BLaER1 treated with 17β-estradiol and CSF1 and Interleukin-3, amounts not matched to agents 10 nM and 100 nM (cell line): ENCODE measurements at regions not wholly inside any gene's neighbourhood (a gene's known extent, or its start where the extent isn't known, plus 50 kb on each side); places are given as distances from the start of the nearest gene placed in this dataset.
"Not testable (repeated sequence)": the region's sequence is repeated elsewhere in the genome, so short reads cannot be mapped to it uniquely, and the experiment has no call there.

Source experiments
- H3K27ac ChIP-seq, 11 experiments: shearing (Covaris generic); formaldehyde crosslinking; 2 replicates each; pipeline ENCODE4 v1.8.1; 2022
- H3K27me3 ChIP-seq, 11 experiments: shearing (Covaris generic); formaldehyde crosslinking; 2 replicates each; pipeline ENCODE4 v1.8.1; 2022
- H3K36me3 ChIP-seq, 11 experiments: shearing (Covaris generic); formaldehyde crosslinking; 2 replicates each; pipeline ENCODE4 v1.8.1; 2022
- H3K4me1 ChIP-seq, 10 experiments: shearing (Covaris generic); formaldehyde crosslinking; 2 replicates each; pipeline ENCODE4 v1.8.1; 2022
- H3K4me2 ChIP-seq, 11 experiments: shearing (Covaris generic); formaldehyde crosslinking; 2 replicates each; pipeline ENCODE4 v1.8.1; 2022
- H3K4me3 ChIP-seq, 10 experiments: shearing (Covaris generic); formaldehyde crosslinking; 2 replicates each; pipeline ENCODE4 v1.8.1; 2022
- H3K9ac ChIP-seq, 11 experiments: shearing (Covaris generic); formaldehyde crosslinking; 2 replicates each; pipeline ENCODE4 v1.8.1; 2022
- H3K9me3 ChIP-seq, 11 experiments: shearing (Covaris generic); formaldehyde crosslinking; replicated peaks in 1 of 11; 2 replicates each; pipeline ENCODE4 v1.8.1; 2022
- H4K20me1 ChIP-seq, 11 experiments: shearing (Covaris generic); formaldehyde crosslinking; 2 replicates each; pipeline ENCODE4 v1.8.1; 2022
- Cebpa-rat ChIP-seq, 11 experiments: shearing (Covaris generic); IDR thresholded peaks; 2 replicates each; pipeline ENCODE4 v1.8.1; 2022

DNA sequence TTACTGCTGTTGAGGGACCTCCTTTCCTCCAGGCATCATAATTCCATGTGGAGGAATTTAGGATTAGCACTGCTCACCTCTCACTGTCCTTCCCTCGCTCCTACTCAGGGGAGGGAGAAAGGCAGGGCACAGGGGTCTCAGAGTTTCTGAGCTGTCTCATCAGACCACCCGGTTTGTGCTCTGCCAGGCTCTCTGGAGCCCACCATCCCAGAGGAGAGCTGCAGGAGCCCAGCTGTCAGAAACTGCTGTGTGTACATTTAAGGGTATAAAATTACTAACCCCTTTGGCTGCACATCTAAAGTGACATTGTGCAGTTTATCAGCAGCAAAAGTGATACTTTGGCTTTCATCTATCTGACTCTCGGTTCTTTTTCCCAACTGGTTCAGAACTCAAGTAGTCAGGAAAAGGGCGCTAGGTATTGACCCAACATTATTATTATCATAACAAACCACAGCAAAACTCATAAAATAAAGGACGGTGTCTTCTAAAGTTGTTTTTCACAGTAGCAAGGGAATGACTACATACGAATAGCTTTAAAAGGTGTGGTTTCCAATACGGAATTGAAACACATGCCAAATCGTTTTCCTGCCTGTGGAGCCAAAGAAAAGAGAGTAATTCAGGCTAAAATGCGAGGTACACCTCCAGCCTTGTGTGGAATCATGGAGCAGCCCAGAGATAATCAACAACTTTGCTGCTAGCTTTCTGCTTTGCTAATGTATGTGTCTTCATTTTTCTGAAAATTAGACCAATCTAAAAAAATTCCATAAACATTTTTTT, 348.1 kb downstream of the TMEM167A start:
- Histone ChIP-seq H3K4me2 (no peak overlapping the region), H3K27ac (no peak overlapping the region), H3K27me3 (no peaks in the 10 kb centered on the region), H3K9me3 (peaks cover 0 to 10% (median 6%) of the 10 kb centered on the region in 11 experiments; a peak in 6 of 22 replicates), H3K4me3 (no peak overlapping the region), H4K20me1 (no peaks in the 10 kb centered on the region), H3K9ac (no peak overlapping the region), H3K4me1 (peaks cover 0 to 7% (median 3%) of the 10 kb centered on the region in 10 experiments; a peak in 11 of 20 replicates), H3K36me3 (no peaks in the 10 kb centered on the region)
- no peak for TF ChIP-seq Cebpa-rat (IDR thresholded peaks at IDR 0.05)

DNA sequence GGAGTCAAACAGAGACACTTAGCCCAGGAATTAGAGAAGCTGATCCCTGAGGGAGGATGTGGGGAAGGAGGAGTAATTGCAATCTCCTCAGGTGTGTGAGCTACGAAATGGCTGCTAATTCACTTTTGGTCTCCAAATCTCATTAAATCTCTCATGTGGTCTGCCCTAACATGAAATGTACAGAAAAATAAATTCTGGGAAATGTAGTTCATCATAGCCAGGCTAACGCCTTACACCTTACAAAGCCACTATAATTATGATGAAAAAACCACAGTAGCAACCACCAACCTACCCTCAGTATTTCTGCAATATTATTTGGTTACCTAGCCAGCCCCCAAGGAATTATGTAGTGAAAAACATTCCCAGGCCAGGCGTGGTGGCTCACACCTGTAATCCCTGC, 354.0 kb downstream of the TMEM167A start:
- peaks cover 0 to 9% (median 0%) of the 10 kb centered on the region in 11 experiments; a peak in 1 of 22 replicates for H3K9me3 ChIP-seq
- no peak overlapping the region for H3K9ac ChIP-seq
- H3K4me2 ChIP-seq = no peak overlapping the region
- H4K20me1 ChIP-seq = no peaks in the 10 kb centered on the region
- H3K27me3 ChIP-seq = no peaks in the 10 kb centered on the region
- no peak overlapping the region for H3K27ac ChIP-seq
- no peaks in the 10 kb centered on the region for H3K36me3 ChIP-seq
- H3K4me3 ChIP-seq = no peak overlapping the region
- H3K4me1 ChIP-seq = peaks cover 0 to 4% (median 0%) of the 10 kb centered on the region in 10 experiments; a peak in 1 of 20 replicates
- TF ChIP-seq Cebpa-rat (IDR thresholded peaks at IDR 0.05) = no peak

DNA sequence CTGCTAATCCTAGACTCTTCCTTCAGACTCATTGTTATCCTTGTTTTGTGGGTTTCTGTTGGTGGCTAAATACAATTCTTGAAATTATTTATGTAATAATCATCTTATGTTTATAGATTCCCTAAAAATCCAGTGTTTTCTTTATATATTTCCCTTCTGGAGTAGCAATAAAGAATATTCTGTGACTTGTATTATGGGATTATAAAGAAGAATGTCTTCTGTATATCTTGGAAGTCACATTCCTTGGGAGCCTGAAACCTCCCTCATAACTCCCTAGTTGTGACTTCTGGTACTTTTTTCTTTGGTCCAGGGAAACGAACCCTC, 356.1 kb downstream of the TMEM167A start:
- Histone ChIP-seq H3K9ac (no peak overlapping the region), H3K4me1 (peaks cover 0 to 4% (median 0%) of the 10 kb centered on the region in 10 experiments; a peak in 1 of 20 replicates), H3K27me3 (no peaks in the 10 kb centered on the region), H3K4me2 (no peak overlapping the region), H3K4me3 (no peak overlapping the region), H3K9me3 (0 out of 22 replicates have a peak, but pooled peaks cover 0 to 5% (median 0%) of the 10 kb centered on the region in 11 experiments), H4K20me1 (no peaks in the 10 kb centered on the region), H3K36me3 (no peaks in the 10 kb centered on the region), H3K27ac (no peak overlapping the region)
- no peak for TF ChIP-seq Cebpa-rat (IDR thresholded peaks at IDR 0.05)

DNA sequence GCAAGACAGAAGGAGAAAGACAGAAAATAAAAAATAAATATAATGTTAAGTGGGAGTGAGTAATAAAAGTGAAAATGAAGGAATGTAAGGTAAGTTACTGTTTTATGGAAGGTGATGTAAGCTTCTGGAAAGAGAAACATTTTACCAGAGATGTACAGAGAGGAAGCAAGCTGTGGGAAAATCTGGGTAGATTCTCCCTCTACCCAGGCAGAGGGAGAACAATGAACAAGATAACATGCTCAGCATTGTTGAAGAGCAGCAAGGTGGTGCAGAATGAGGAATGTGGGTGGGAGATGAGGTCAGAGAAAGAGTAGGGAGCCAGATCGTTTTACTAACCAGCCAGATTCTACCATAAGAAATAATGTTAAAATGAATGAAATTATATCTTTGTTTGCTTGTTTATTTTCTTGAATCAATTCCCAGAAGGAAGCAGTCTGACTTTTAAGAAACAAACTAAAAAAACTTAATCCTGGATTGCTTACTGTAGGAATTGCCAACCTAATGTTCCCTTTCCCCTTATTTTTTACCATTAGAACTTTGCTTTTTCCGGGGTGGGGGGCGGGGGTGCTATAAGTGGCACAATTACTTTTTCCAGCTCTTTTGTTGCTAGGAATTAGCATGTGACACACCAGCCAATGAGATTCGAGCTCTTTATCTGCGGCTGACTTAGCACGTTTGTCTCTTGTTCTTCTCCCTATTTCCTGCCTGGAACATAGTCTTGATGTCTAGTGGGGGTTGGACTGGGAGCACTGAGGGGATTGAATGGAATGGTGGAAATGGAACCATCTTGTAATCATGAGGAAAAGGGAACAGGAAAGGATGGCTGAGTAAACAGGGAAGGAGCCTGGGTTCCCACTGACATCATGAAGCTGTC, 356.7 kb downstream of the TMEM167A start:
- Histone ChIP-seq H3K36me3 (no peaks in the 10 kb centered on the region), H3K9ac (no peak overlapping the region), H3K4me3 (no peak overlapping the region), H3K4me2 (no peak overlapping the region), H3K27ac (no peak overlapping the region), H3K9me3 (0 out of 22 replicates have a peak, but pooled peaks cover 0 to under 1% (median 0%) of the 10 kb centered on the region in 11 experiments), H3K27me3 (no peaks in the 10 kb centered on the region), H3K4me1 (peaks cover 0 to 4% (median 0%) of the 10 kb centered on the region in 10 experiments; a peak in 1 of 20 replicates), H4K20me1 (no peaks in the 10 kb centered on the region)
- no peak for TF ChIP-seq Cebpa-rat (IDR thresholded peaks at IDR 0.05)

DNA sequence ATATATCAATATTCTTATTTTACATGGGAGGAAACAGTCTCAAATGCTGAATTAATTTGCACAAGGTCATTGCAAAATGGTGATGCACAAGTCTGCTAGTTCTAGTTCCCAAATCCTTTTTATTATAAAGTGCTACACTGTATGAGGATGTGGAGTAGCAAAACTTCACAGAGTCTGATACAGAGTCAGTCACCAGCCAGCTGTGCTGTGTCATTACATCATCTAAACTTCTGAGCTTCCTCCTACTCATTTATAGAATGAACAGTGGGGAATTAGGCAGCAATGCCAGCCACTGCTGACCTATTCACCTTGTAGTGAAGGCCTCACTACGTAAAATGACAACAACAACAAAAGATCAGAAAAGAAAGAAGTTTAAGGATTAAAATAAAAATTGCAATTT, 357.8 kb downstream of the TMEM167A start:
- Histone ChIP-seq H3K27ac (no peak overlapping the region), H4K20me1 (no peaks in the 10 kb centered on the region), H3K9me3 (peaks cover 5 to 10% (median 7%) of the 10 kb centered on the region in 11 experiments; a peak in 17 of 22 replicates), H3K36me3 (no peaks in the 10 kb centered on the region), H3K4me3 (no peak overlapping the region), H3K9ac (no peak overlapping the region), H3K4me2 (no peak overlapping the region), H3K4me1 (peaks cover 0 to 4% (median 0%) of the 10 kb centered on the region in 10 experiments; a peak in 1 of 20 replicates), H3K27me3 (no peaks in the 10 kb centered on the region)
- no peak for TF ChIP-seq Cebpa-rat (IDR thresholded peaks at IDR 0.05)

DNA sequence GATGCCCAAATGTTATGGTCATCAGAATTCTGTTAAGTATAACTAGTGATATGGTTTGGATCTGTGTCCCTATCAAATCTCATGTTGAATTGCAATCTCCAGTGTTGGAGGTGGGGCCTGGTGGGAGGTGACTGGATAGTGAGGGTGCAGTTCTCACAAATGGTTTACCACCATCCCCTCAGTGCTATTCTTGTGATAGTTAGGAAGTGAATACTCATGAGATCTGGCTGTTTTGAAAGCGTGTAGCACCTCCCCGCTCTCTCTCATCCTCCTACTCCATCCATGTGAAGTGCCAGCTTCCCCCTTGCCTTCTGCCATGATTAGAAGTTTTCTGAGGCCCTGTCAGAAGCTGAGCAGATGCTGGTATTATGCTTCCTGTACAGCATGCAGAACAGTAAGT, 359.5 kb downstream of the TMEM167A start:
- Histone ChIP-seq H3K9me3 (peaks cover 5 to 20% (median 10%) of the 10 kb centered on the region in 11 experiments; a peak in 19 of 22 replicates), H3K27me3 (no peaks in the 10 kb centered on the region), H3K27ac (no peak overlapping the region), H3K9ac (no peak overlapping the region), H4K20me1 (no peaks in the 10 kb centered on the region), H3K4me3 (no peak overlapping the region), H3K36me3 (no peaks in the 10 kb centered on the region), H3K4me2 (no peak overlapping the region), H3K4me1 (peaks cover 0 to 4% (median 0%) of the 10 kb centered on the region in 10 experiments; a peak in 1 of 20 replicates)
- no peak for TF ChIP-seq Cebpa-rat (IDR thresholded peaks at IDR 0.05)

DNA sequence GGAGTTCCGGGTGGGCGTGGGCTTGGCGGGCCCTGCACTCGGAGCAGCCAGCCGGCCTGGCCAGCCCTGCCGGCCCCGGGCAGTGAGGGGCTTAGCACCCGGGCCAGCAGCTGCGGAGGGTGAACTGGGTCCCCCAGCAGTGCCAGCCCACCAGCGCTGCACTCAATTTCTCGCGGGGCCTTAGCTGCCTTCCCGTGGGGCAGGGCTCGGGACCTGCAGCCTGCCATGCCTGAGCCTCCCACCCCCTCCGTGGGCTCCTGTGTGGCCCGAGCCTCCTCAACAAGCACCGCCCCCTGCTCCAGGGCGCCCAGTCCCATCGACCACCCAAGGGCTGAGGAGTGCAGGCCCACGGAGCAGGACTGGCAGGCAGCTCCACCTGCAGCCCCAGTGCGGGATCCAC, 362.5 kb downstream of the TMEM167A start:
- not testable (repeated sequence) for H3K36me3 ChIP-seq, H3K27me3 ChIP-seq, H4K20me1 ChIP-seq, H3K4me1 ChIP-seq, H3K9ac ChIP-seq, H3K4me3 ChIP-seq, H3K27ac ChIP-seq, H3K4me2 ChIP-seq
- peaks cover 5 to 20% (median 10%) of the 10 kb centered on the region in 11 experiments; a peak in 19 of 22 replicates for H3K9me3 ChIP-seq

DNA sequence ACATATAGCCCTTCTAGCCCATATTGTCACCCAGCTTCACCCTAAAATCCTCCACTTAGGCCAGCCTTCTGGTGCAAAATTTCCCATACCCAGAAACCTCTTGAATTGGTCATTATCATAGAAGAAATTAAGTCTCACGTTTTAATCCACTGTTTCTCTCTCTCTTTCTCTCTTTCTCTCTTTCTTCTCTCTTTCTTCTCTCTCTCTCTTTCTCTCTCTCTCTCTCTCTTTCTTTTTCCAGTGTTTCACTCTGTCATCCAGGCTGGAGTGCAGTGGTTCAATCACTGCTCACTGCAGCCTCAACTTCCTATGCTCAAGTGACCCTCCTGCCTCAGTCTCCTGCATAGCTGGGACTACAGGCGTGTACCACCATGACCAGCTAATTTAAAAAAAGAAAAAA, 363.4 kb downstream of the TMEM167A start:
- Histone ChIP-seq H3K36me3 (no peaks in the 10 kb centered on the region), H4K20me1 (no peaks in the 10 kb centered on the region), H3K27ac (no peak overlapping the region), H3K4me2 (no peak overlapping the region), H3K4me1 (no peaks in the 10 kb centered on the region), H3K9ac (no peak overlapping the region), H3K27me3 (no peaks in the 10 kb centered on the region), H3K4me3 (no peak overlapping the region), H3K9me3 (peaks cover 5 to 20% (median 10%) of the 10 kb centered on the region in 11 experiments; a peak in 19 of 22 replicates)
- TF ChIP-seq Cebpa-rat (IDR thresholded peaks at IDR 0.05) = no peak

DNA sequence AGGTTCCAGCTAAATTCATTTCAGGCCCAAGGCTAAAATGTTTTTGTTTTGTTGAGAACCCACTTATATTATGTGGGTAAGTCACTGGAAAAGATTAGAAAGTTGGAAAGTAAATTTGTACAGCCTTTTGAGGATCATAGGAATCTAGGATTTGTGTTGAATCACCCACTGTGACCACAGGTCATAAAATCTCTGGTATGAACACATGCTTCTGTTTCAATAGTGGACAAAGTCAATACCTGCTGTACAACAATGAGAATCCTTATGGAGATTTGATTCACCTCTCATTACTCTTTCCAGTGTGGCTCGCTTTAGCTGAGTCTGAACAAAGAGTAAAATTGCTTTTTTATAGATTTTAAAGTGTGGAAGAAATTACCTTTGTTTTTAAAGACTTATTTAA, 369.5 kb downstream of the TMEM167A start:
- no peak overlapping the region for H3K4me2 ChIP-seq
- no peaks in the 10 kb centered on the region for H3K4me1 ChIP-seq
- no peak overlapping the region for H3K4me3 ChIP-seq
- TF ChIP-seq Cebpa-rat (IDR thresholded peaks at IDR 0.05) = no peak
- no peaks in the 10 kb centered on the region for H3K27me3 ChIP-seq
- H3K9me3 ChIP-seq = 0 out of 22 replicates have a peak, but pooled peaks cover 0 to 5% (median 0%) of the 10 kb centered on the region in 11 experiments
- no peak overlapping the region for H3K27ac ChIP-seq
- no peak overlapping the region for H3K9ac ChIP-seq
- no peaks in the 10 kb centered on the region for H3K36me3 ChIP-seq
- H4K20me1 ChIP-seq = no peaks in the 10 kb centered on the region
